Brain microvascular endothelial cell (primary cell): ENCODE measurements at regions not wholly inside any gene's neighbourhood (a gene's known extent, or its start where the extent isn't known, plus 50 kb on each side); places are given as distances from the start of the nearest gene placed in this dataset.
A peak's percentile ranks its signal among the peaks of the same experiment; 100 is the strongest.
"Not testable (repeated sequence)": the region's sequence is repeated elsewhere in the genome, so short reads cannot be mapped to it uniquely, and the experiment has no call there.

Experiments
- DNase-seq: peaks from one replicate; pipeline ENCODE4 v3.0.0-alpha.2; 2020
- H3K27ac ChIP-seq: fragments of 250-450 bp; sonication (Bioruptor Pico); 2 replicates; pipeline ENCODE4 v1.5.1; 2020; ENCODE audit warnings: mild to moderate bottlenecking, moderate library complexity
- H3K27me3 ChIP-seq: fragments of 250-450 bp; sonication (Bioruptor Pico); replicated peaks from 2 replicates; pipeline ENCODE4 v1.5.1; 2020; ENCODE audit warnings: mild to moderate bottlenecking
- H3K36me3 ChIP-seq: fragments of 250-450 bp; sonication (Bioruptor Pico); replicated peaks from 2 replicates; pipeline ENCODE4 v1.5.1; 2020; ENCODE audit warnings: mild to moderate bottlenecking
- H3K4me3 ChIP-seq: 2 replicates; pipeline ENCODE4 v1.5.1; 2011; ENCODE audit warnings: low read depth, mild to moderate bottlenecking, control low read depth, low read length, moderate library complexity
- in situ Hi-C: cut with HindIII; loops from 2 replicates; pipeline ENCODE4 v1.10.0; 2017; ENCODE audit warnings: low sequenced_read_pairs, low pct_ligation_motif_present
- TF ChIP-seq, protein P1 (sequence below): IDR thresholded peaks from 2 replicates; pipeline ENCODE4 v1.5.1; 2011; ENCODE audit warnings: low read depth, mild to moderate bottlenecking, moderate library complexity, low read length, control low read depth, inconsistent platforms; ENCODE audit errors: missing control alignments

DNA sequence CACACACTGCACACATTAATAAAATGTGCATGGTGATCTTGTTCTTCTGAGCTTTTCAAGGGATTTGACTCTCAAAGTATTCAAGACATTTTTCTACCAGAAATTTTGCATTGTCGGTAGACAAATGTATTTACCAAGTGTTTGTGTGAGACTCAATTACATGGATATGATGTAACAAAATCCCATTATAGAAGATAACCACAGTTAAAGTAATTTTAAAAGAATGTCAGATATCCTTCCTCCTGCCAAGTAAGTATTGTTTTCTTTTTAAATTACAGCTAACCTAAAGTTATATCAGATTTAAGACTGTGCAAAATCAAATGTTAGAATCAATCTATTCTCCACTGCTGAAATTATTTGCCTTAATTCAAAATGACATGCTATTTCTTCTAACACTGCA lies 1344.5 kb upstream of the CHAC2 start:
- Histone ChIP-seq H3K27ac (no peak overlapping the region), H3K36me3 (no peaks in the 10 kb centered on the region), H3K4me3 (no peak overlapping the region), H3K27me3 (no peaks in the 10 kb centered on the region)
- DNase-seq, result no peak
- in situ Hi-C loops, result no loop called here
- TF ChIP-seq, protein P1, sequence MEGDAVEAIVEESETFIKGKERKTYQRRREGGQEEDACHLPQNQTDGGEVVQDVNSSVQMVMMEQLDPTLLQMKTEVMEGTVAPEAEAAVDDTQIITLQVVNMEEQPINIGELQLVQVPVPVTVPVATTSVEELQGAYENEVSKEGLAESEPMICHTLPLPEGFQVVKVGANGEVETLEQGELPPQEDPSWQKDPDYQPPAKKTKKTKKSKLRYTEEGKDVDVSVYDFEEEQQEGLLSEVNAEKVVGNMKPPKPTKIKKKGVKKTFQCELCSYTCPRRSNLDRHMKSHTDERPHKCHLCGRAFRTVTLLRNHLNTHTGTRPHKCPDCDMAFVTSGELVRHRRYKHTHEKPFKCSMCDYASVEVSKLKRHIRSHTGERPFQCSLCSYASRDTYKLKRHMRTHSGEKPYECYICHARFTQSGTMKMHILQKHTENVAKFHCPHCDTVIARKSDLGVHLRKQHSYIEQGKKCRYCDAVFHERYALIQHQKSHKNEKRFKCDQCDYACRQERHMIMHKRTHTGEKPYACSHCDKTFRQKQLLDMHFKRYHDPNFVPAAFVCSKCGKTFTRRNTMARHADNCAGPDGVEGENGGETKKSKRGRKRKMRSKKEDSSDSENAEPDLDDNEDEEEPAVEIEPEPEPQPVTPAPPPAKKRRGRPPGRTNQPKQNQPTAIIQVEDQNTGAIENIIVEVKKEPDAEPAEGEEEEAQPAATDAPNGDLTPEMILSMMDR, result no peak

GRCh38 chr2:52416340-52416739 lies 1351.3 kb upstream of the CHAC2 start:
- Histone ChIP-seq H3K4me3 (no peak overlapping the region), H3K27me3 (no peaks in the 10 kb centered on the region), H3K27ac (no peak overlapping the region), H3K36me3 (no peaks in the 10 kb centered on the region)
- no peak for DNase-seq
- TF ChIP-seq, protein P1, result peak; percentile 54
- in situ Hi-C loops, result no loop called here

DNA sequence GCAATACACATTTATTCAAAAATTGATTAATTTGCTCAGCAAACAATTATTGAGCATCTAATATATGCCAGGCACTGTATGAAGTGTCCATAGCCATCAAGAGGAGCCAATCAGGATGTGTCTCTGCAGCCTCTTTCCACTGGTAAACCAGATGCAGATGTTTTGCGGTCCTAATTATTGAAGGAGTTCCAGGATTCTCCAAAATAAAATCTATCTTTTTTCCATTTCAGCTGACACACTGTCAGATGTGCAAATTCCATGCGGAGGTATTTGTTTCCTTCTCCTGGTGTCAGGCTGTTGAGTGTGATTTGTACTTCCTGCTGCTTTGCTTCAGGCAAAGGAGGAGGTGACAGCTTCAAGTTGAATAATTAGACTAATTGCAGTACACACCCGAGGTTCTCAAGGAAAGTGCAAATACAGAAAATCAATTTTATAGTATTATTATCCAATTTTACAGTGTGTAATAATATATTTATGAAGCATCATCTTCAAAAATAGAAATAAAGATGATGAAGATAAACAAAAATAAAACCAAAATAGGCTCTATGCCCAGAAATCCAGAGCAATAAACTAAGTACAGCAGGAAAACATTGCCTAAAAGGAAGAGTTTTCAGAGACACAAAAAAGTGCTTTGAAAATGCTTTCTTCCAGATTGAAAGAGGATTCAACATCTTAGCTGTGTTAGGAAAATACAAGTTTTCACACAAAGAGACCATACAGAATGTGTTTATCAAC lies 1352.9 kb upstream of the CHAC2 start:
- TF ChIP-seq, protein P1, result no peak
- DNase-seq, result no peak

GRCh38 chr2:52409308-52410118 lies 1358.1 kb upstream of the CHAC2 start:
- H3K27me3 ChIP-seq, H3K27ac ChIP-seq, DNase-seq, in situ Hi-C loops, H3K4me3 ChIP-seq, H3K36me3 ChIP-seq: not testable (repeated sequence)

More for the DNA sequence above, 1352.9 kb upstream of the CHAC2 start:
- Histone ChIP-seq H3K27ac (no peak overlapping the region), H3K36me3 (no peaks in the 10 kb centered on the region), H3K4me3 (no peak overlapping the region), H3K27me3 (no peaks in the 10 kb centered on the region)
- in situ Hi-C loops, result no loop called here

GRCh38 chr2:52405980-52406379 lies 1361.6 kb upstream of the CHAC2 start:
- TF ChIP-seq, protein P1, result no peak
- in situ Hi-C loops, result no loop called here

DNA sequence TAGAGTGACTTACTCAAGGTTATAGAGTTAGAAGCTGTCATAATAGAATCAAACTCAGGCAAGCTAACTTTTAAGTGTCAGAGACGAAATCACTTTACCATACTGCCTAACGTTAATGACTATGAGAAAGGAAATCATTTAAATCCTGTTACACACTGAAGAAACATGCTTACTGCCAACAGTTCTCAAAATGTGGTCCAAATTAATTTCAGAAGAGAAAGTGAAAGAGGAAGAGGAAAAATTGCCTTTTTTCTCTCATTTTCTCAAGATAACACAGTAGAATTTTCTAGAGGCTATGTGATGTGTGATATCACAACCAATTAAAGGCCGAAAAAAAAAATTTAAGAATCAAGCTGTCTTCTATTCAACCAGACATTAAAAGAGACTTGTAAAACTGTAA lies 1362.7 kb upstream of the CHAC2 start:
- no peak for DNase-seq
- no peaks in the 10 kb centered on the region for H3K36me3 ChIP-seq
- no peaks in the 10 kb centered on the region for H3K27me3 ChIP-seq
- in situ Hi-C loops, result no loop called here
- TF ChIP-seq, protein P1, result no peak
- no peak overlapping the region for H3K27ac ChIP-seq
- H3K4me3 ChIP-seq, result no peak overlapping the region

More at GRCh38 chr2:52405980-52406379, 1361.6 kb upstream of the CHAC2 start:
- DNase-seq, result no peak
- Histone ChIP-seq H3K27me3 (no peaks in the 10 kb centered on the region), H3K36me3 (no peaks in the 10 kb centered on the region), H3K4me3 (no peak overlapping the region), H3K27ac (no peak overlapping the region)
